ENCODE measurements at regions not wholly inside any gene's neighbourhood (a gene's known extent, or its start where the extent isn't known, plus 50 kb on each side); places are given as distances from the start of the nearest gene placed in this dataset.

GRCh38 chr17:51365090-51365489, 104.7 kb downstream of the UTP18 start (continued):
- no peak for TF ChIP-seq BCLAF1 (IDR thresholded peaks at IDR 0.05; ENCODE audit: borderline replicate concordance in 1 of 2, control insufficient read depth in 1 of 2, low read depth in 2 of 2, low read length in 1 of 2)
- peak; percentile 44; the same call in 1 of the 2 replicates for TF ChIP-seq CTBP1 (IDR thresholded peaks at IDR 0.05; ENCODE audit: borderline replicate concordance)
- peak; percentile 38 for TF ChIP-seq ARID1B (IDR thresholded peaks at IDR 0.05)
- peak; percentile 38; the same call in 1 of the 2 replicates for TF ChIP-seq FOSL1 (tag; conservative IDR thresholded peaks at IDR 0.05)
- no peak for TF ChIP-seq CREB1 (IDR thresholded peaks at IDR 0.05)
- TF ChIP-seq CREB1 (CRISPR knock-in tag; IDR thresholded peaks at IDR 0.05): no peak
- no peak for TF ChIP-seq MGA (IDR thresholded peaks at IDR 0.05)
- TF ChIP-seq RCOR1 (IDR thresholded peaks at IDR 0.05; ENCODE audit: borderline replicate concordance in 1 of 2, low read depth in 2 of 2, low read length in 2 of 2): peak in 1 of 2 experiments; percentile 51; a peak in 1 of 4 replicates
- TF ChIP-seq CBX2 (IDR thresholded peaks at IDR 0.05; ENCODE audit: insufficient read depth, low read length, poor library complexity, severe bottlenecking): no peak
- peak; percentile 72; the same call in 1 of the 2 replicates for TF ChIP-seq SPI1 (IDR thresholded peaks at IDR 0.05; ENCODE audit: borderline replicate concordance, low read depth, low read length)
- TF ChIP-seq ZBTB1 (CRISPR knock-in tag; IDR thresholded peaks at IDR 0.05; ENCODE audit: borderline replicate concordance, low read depth): no peak
- no peak for TF ChIP-seq NR2C1 (IDR thresholded peaks at IDR 0.05)
- peak; percentile 30; the same call in 1 of the 2 replicates for TF ChIP-seq NR2C1 (tag; IDR thresholded peaks at IDR 0.05)
